ENCODE measurements at regions not wholly inside any gene's neighbourhood (a gene's known extent, or its start where the extent isn't known, plus 50 kb on each side); places are given as distances from the start of the nearest gene placed in this dataset.

DNA sequence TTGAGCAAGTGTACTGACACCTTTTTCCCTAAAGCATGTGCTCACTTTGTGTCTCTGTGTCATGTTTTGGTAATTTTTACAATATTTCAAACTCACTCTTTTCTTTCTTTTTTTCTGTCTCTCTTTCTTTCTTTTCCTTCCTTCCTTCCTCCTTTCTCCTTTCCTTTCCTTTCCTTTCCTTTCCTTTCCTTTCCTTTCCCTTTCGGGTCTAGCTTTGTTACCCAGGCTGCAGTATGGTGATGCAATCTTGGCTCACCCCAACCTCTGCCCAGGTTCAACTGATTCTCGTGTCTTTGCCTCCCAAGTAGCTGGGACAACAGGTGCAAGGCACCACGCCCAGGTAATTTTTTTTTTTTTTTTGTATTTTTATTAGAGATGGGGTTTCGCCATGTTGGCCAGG is 60.4 kb upstream of the TINAGL1 start:
- DNase-seq (ENCODE audit: low spot score) (no peak), ATAC-seq (no peak), FAIRE-seq (no peak)
- in situ Hi-C loops (cut with HindIII; ENCODE audit: extremely low pct_ligation_motif_present, low pct_unique_long_range_greater_than_20kb) (no loop called here), intact Hi-C loops (cut with micrococcal nuclease; ENCODE audit: unreplicated experiment) (no loop called here)
- H3K4me1 ChIP-seq (ENCODE audit: insufficient read depth, low read length), result peaks cover 60% of the 10 kb centered on the region
- no TSS peak for BruUV-seq (replicated peaks)
- no peaks in the 10 kb centered on the region for H4K20me1 ChIP-seq (ENCODE audit: insufficient read depth, low read length)
- no peak overlapping the region for H3K27ac ChIP-seq (ENCODE audit: extremely low read length, insufficient read depth, low read length)
- no peak overlapping the region for H3K4me3 ChIP-seq (replicated peaks in 1 of 3; ENCODE audit: insufficient read depth in 1 of 3, low read depth in 2 of 3, low read length in 3 of 3)
- CTCF ChIA-PET (ENCODE audit: low intra/inter-chr PET ratio, low total read pairs), result no interaction called here
- H3K9me3 ChIP-seq (ENCODE audit: low read length), result no peaks in the 10 kb centered on the region
- H3K27me3 ChIP-seq (ENCODE audit: control insufficient read depth in 1 of 2, insufficient read depth in 2 of 2, low read length in 2 of 2), result no peaks in the 10 kb centered on the region
- WGBS (ENCODE audit: low lambda C conversion rate), result 88% methylated on average over 4 of the region's 4 CpGs
- no peaks in the 10 kb centered on the region for H3K36me3 ChIP-seq (replicated peaks in 1 of 2; ENCODE audit: control insufficient read depth in 1 of 2, insufficient read depth in 2 of 2, low read length in 2 of 2)
- H3K9ac ChIP-seq (ENCODE audit: insufficient read depth, low read depth, low read length), result no peak overlapping the region
- no peak overlapping the region for H2AFZ ChIP-seq (ENCODE audit: low read length)
- POLR2A ChIA-PET, result no interaction called here
- H3K4me2 ChIP-seq (ENCODE audit: low read depth, low read length), result no peak overlapping the region
- no peaks in the 10 kb centered on the region for H3K79me2 ChIP-seq (ENCODE audit: insufficient read depth, low read length)
- TF ChIP-seq MED1 (CRISPR knock-in tag; IDR thresholded peaks at IDR 0.05) (no peak), ZNF777 (CRISPR knock-in tag; IDR thresholded peaks at IDR 0.05) (no peak), ARID2 (CRISPR knock-in tag; IDR thresholded peaks at IDR 0.05; ENCODE audit: borderline replicate concordance) (no peak), MIXL1 (CRISPR knock-in tag; IDR thresholded peaks at IDR 0.05) (no peak), HOXA3 (CRISPR knock-in tag; IDR thresholded peaks at IDR 0.05) (no peak), AHR (CRISPR knock-in tag; IDR thresholded peaks at IDR 0.05) (no peak), TBX3 (IDR thresholded peaks at IDR 0.05; ENCODE audit: borderline replicate concordance) (no peak), NKX3-1 (CRISPR knock-in tag; IDR thresholded peaks at IDR 0.05) (no peak), ZNF124 (CRISPR knock-in tag; IDR thresholded peaks at IDR 0.05) (no peak)
- TF ChIP-seq, protein P1, sequence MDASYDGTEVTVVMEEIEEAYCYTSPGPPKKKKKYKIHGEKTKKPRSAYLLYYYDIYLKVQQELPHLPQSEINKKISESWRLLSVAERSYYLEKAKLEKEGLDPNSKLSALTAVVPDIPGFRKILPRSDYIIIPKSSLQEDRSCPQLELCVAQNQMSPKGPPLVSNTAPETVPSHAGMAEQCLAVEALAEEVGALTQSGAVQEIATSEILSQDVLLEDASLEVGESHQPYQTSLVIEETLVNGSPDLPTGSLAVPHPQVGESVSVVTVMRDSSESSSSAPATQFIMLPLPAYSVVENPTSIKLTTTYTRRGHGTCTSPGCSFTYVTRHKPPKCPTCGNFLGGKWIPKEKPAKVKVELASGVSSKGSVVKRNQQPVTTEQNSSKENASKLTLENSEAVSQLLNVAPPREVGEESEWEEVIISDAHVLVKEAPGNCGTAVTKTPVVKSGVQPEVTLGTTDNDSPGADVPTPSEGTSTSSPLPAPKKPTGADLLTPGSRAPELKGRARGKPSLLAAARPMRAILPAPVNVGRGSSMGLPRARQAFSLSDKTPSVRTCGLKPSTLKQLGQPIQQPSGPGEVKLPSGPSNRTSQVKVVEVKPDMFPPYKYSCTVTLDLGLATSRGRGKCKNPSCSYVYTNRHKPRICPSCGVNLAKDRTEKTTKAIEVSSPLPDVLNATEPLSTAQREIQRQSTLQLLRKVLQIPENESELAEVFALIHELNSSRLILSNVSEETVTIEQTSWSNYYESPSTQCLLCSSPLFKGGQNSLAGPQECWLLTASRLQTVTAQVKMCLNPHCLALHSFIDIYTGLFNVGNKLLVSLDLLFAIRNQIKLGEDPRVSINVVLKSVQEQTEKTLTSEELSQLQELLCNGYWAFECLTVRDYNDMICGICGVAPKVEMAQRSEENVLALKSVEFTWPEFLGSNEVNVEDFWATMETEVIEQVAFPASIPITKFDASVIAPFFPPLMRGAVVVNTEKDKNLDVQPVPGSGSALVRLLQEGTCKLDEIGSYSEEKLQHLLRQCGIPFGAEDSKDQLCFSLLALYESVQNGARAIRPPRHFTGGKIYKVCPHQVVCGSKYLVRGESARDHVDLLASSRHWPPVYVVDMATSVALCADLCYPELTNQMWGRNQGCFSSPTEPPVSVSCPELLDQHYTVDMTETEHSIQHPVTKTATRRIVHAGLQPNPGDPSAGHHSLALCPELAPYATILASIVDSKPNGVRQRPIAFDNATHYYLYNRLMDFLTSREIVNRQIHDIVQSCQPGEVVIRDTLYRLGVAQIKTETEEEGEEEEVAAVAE (CRISPR knock-in tag; IDR thresholded peaks at IDR 0.05; ENCODE audit: borderline replicate concordance), result no peak
- TF ChIP-seq, protein P2, sequence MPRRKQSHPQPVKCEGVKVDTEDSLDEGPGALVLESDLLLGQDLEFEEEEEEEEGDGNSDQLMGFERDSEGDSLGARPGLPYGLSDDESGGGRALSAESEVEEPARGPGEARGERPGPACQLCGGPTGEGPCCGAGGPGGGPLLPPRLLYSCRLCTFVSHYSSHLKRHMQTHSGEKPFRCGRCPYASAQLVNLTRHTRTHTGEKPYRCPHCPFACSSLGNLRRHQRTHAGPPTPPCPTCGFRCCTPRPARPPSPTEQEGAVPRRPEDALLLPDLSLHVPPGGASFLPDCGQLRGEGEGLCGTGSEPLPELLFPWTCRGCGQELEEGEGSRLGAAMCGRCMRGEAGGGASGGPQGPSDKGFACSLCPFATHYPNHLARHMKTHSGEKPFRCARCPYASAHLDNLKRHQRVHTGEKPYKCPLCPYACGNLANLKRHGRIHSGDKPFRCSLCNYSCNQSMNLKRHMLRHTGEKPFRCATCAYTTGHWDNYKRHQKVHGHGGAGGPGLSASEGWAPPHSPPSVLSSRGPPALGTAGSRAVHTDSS (CRISPR knock-in tag; conservative IDR thresholded peaks at IDR 0.05), result no peak
- TF ChIP-seq, protein P3, sequence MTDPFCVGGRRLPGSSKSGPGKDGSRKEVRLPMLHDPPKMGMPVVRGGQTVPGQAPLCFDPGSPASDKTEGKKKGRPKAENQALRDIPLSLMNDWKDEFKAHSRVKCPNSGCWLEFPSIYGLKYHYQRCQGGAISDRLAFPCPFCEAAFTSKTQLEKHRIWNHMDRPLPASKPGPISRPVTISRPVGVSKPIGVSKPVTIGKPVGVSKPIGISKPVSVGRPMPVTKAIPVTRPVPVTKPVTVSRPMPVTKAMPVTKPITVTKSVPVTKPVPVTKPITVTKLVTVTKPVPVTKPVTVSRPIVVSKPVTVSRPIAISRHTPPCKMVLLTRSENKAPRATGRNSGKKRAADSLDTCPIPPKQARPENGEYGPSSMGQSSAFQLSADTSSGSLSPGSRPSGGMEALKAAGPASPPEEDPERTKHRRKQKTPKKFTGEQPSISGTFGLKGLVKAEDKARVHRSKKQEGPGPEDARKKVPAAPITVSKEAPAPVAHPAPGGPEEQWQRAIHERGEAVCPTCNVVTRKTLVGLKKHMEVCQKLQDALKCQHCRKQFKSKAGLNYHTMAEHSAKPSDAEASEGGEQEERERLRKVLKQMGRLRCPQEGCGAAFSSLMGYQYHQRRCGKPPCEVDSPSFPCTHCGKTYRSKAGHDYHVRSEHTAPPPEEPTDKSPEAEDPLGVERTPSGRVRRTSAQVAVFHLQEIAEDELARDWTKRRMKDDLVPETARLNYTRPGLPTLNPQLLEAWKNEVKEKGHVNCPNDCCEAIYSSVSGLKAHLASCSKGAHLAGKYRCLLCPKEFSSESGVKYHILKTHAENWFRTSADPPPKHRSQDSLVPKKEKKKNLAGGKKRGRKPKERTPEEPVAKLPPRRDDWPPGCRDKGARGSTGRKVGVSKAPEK (CRISPR knock-in tag; IDR thresholded peaks at IDR 0.05; ENCODE audit: borderline replicate concordance), result no peak
- TF ChIP-seq, protein P4, sequence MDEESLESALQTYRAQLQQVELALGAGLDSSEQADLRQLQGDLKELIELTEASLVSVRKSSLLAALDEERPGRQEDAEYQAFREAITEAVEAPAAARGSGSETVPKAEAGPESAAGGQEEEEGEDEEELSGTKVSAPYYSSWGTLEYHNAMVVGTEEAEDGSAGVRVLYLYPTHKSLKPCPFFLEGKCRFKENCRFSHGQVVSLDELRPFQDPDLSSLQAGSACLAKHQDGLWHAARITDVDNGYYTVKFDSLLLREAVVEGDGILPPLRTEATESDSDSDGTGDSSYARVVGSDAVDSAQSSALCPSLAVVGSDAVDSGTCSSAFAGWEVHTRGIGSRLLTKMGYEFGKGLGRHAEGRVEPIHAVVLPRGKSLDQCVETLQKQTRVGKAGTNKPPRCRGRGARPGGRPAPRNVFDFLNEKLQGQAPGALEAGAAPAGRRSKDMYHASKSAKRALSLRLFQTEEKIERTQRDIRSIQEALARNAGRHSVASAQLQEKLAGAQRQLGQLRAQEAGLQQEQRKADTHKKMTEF (CRISPR knock-in tag; IDR thresholded peaks at IDR 0.05), result no peak
- TF ChIP-seq, protein P5, sequence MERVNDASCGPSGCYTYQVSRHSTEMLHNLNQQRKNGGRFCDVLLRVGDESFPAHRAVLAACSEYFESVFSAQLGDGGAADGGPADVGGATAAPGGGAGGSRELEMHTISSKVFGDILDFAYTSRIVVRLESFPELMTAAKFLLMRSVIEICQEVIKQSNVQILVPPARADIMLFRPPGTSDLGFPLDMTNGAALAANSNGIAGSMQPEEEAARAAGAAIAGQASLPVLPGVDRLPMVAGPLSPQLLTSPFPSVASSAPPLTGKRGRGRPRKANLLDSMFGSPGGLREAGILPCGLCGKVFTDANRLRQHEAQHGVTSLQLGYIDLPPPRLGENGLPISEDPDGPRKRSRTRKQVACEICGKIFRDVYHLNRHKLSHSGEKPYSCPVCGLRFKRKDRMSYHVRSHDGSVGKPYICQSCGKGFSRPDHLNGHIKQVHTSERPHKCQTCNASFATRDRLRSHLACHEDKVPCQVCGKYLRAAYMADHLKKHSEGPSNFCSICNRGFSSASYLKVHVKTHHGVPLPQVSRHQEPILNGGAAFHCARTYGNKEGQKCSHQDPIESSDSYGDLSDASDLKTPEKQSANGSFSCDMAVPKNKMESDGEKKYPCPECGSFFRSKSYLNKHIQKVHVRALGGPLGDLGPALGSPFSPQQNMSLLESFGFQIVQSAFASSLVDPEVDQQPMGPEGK (CRISPR knock-in tag; IDR thresholded peaks at IDR 0.05), result no peak

All from HepG2 (cell line).